ENCODE measurements at regions not wholly inside any gene's neighbourhood (a gene's known extent, or its start where the extent isn't known, plus 50 kb on each side); places are given as distances from the start of the nearest gene placed in this dataset.

GRCh38 chr3:7915356-7915755, 586.3 kb upstream of the LMCD1 start:
- FAIRE-seq, result no peak

GRCh38 chr3:7917443-7918151, 584.0 kb upstream of the LMCD1 start:
- FAIRE-seq, result no peak

GRCh38 chr3:7920211-7920610, 581.4 kb upstream of the LMCD1 start:
- FAIRE-seq, result no peak

- no peak for FAIRE-seq
Observed at GRCh38 chr3:7924228-7924627, 577.4 kb upstream of the LMCD1 start.

GRCh38 chr3:7927015-7927414, 574.6 kb upstream of the LMCD1 start:
- FAIRE-seq, result no peak

GRCh38 chr3:7927864-7928263, 573.8 kb upstream of the LMCD1 start:
- FAIRE-seq, result no peak

GRCh38 chr3:7929319-7929889, 572.2 kb upstream of the LMCD1 start:
- FAIRE-seq, result no peak

- FAIRE-seq, result no peak
Observed at GRCh38 chr3:7934362-7934761, 567.3 kb upstream of the LMCD1 start.

GRCh38 chr3:7947930-7948329, 553.7 kb upstream of the LMCD1 start:
- no peak for FAIRE-seq

- no peak for FAIRE-seq
Observed at GRCh38 chr3:7950890-7951289, 550.7 kb upstream of the LMCD1 start.

GRCh38 chr3:7953449-7954014, 548.1 kb upstream of the LMCD1 start:
- FAIRE-seq, result no peak

GRCh38 chr3:7957024-7957423, 544.6 kb upstream of the LMCD1 start:
- no peak for FAIRE-seq

- no peak for FAIRE-seq
Observed at GRCh38 chr3:7959094-7959493, 542.5 kb upstream of the LMCD1 start.

- FAIRE-seq, result no peak
Observed at GRCh38 chr3:7960601-7961000, 541.0 kb upstream of the LMCD1 start.

GRCh38 chr3:7962301-7962700, 539.3 kb upstream of the LMCD1 start:
- no peak for FAIRE-seq

GRCh38 chr3:7964899-7965298, 536.7 kb upstream of the LMCD1 start:
- no peak for FAIRE-seq

- FAIRE-seq, result no peak
Observed at GRCh38 chr3:7973006-7973405, 528.6 kb upstream of the LMCD1 start.

- FAIRE-seq, result no peak
Observed at GRCh38 chr3:7977245-7978086, 524.2 kb upstream of the LMCD1 start.

GRCh38 chr3:7978087-7978422, 523.6 kb upstream of the LMCD1 start:
- FAIRE-seq, result no peak

GRCh38 chr3:7982126-7982525, 519.5 kb upstream of the LMCD1 start:
- FAIRE-seq, result no peak

- FAIRE-seq, result no peak
Observed at GRCh38 chr3:7999384-7999783, 502.2 kb upstream of the LMCD1 start.

GRCh38 chr3:8001307-8001706, 500.3 kb upstream of the LMCD1 start:
- no peak for FAIRE-seq

GRCh38 chr3:8001712-8002111, 499.9 kb upstream of the LMCD1 start:
- no peak for FAIRE-seq

GRCh38 chr3:8011902-8012301, 489.7 kb upstream of the LMCD1 start:
- no peak for FAIRE-seq
